OCI-LY3 (cell line): ENCODE measurements at regions not wholly inside any gene's neighbourhood (a gene's known extent, or its start where the extent isn't known, plus 50 kb on each side); places are given as distances from the start of the nearest gene placed in this dataset.

Experiments used
- H2AFZ ChIP-seq: fragments of 200-600, 300-600 bp; shearing (Covaris generic); 2 replicates; pipeline ENCODE4 v1.6.0; 2014; ENCODE audit warnings: antibody characterized with exemption, low read depth, low read length
- H3K27ac ChIP-seq: fragments of 200-600, 300-600 bp; sonication (generic); 2 replicates; pipeline ENCODE4 v1.5.1; 2014; ENCODE audit warnings: mild to moderate bottlenecking, low read length, moderate library complexity, mixed read lengths
- H3K27me3 ChIP-seq: fragments of 200-600, 300-600 bp; sonication (generic); 2 replicates; pipeline ENCODE4 v1.6.1; 2014; ENCODE audit warnings: low read depth, low read length, mixed read lengths
- H3K36me3 ChIP-seq: fragments of 200-600, 300-600 bp; sonication (generic); replicated peaks from 2 replicates; pipeline ENCODE3; 2014; ENCODE audit warnings: low read depth, low read length, mixed read lengths
- H3K4me1 ChIP-seq: fragments of 300-600, 200-600 bp; sonication (generic); 2 replicates; pipeline ENCODE4 v1.6.1; 2014; ENCODE audit warnings: low read length, mixed read lengths
- H3K4me2 ChIP-seq: fragments of 200-600, 300-600 bp; sonication (generic); 2 replicates; pipeline ENCODE4 v1.6.1; 2014; ENCODE audit warnings: low read length, mixed read lengths
- H3K4me3 ChIP-seq: fragments of 300-600, 200-600 bp; sonication (generic); 2 replicates; pipeline ENCODE4 v1.5.1; 2014; ENCODE audit warnings: antibody characterized with exemption, mild to moderate bottlenecking, low read length, moderate library complexity
- H3K79me2 ChIP-seq: fragments of 300-600, 200-600 bp; shearing (Covaris generic); 2 replicates; pipeline ENCODE4 v1.6.1; 2014; ENCODE audit warnings: mild to moderate bottlenecking, low read length, mixed read lengths
- H3K9ac ChIP-seq: fragments of 300-600, 200-600 bp; shearing (Covaris generic); 2 replicates; pipeline ENCODE4 v1.6.0; 2014; ENCODE audit warnings: mild to moderate bottlenecking, low read length, moderate library complexity
- H3K9me3 ChIP-seq: fragments of 200-600, 300-600 bp; shearing (Covaris generic); 2 replicates; pipeline ENCODE4 v1.6.1; 2014; ENCODE audit warnings: low read length, mixed read lengths; ENCODE audit not compliant: insufficient read depth
- H4K20me1 ChIP-seq: fragments of 200-600, 300-600 bp; sonication (generic); 2 replicates; pipeline ENCODE4 v1.6.1; 2016; ENCODE audit warnings: low read length, mixed read lengths; ENCODE audit not compliant: insufficient read depth
- CTCF ChIP-seq: fragments of 200-600, 300-600 bp; sonication (generic); IDR thresholded peaks from 2 replicates; pipeline ENCODE4 v1.5.1; 2014; ENCODE audit warnings: antibody characterized with exemption, low read length, low read depth
- EZH2phosphoT487 ChIP-seq: fragments of 200-600 bp; shearing (Covaris generic); IDR thresholded peaks from 2 replicates; pipeline ENCODE4 v1.6.1; 2018; ENCODE audit warnings: antibody characterized with exemption, mixed run types, low read depth

DNA sequence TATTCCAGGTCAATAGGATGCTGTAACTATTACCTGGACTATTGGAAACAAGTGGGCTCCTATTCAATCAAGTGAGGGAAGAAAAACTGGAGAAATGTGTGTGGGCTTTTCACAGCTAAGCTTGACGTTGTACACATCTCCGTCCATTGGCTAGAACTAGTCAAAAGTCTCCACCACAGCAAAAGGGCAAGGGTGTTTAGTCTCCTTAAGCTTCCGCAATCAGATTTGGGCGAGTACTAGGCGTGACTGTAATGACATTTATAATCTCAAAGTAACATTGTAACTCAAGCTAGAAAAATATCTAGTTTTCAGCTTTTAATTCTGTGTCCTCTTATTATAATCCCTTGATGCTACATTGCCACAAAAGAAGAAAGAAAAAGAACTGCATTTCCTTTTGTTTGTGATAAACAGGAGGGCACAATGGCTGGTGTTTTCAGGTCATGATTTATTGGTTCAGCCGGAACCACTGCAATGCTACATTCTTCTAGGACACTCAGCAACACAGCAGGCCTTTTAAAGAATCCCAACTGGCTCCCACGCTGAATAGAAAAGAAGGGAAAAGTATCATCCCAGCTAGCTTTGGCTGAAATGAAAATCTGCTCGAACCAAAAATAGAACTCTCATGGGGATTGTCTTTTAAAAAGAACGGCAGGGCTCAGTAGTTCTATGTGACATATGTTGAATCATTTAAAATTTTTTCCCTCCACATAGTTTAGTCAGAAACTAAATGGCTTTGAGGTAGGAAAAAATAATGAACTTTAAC, 387.7 kb downstream of the BTBD3 start:
- no peak overlapping the region for H3K27ac ChIP-seq
- H3K4me1 ChIP-seq, result no peaks in the 10 kb centered on the region
- no peak overlapping the region for H2AFZ ChIP-seq
- H3K36me3 ChIP-seq, result no peaks in the 10 kb centered on the region
- no peaks in the 10 kb centered on the region for H3K27me3 ChIP-seq
- no peak for TF ChIP-seq CTCF
- H3K9me3 ChIP-seq, result no peaks in the 10 kb centered on the region
- H3K79me2 ChIP-seq, result no peaks in the 10 kb centered on the region
- H3K4me3 ChIP-seq, result no peak overlapping the region
- no peak overlapping the region for H3K4me2 ChIP-seq
- no peak overlapping the region for H3K9ac ChIP-seq
- H4K20me1 ChIP-seq, result no peaks in the 10 kb centered on the region

GRCh38 chr20:12306107-12306506, 388.4 kb downstream of the BTBD3 start:
- Histone ChIP-seq H2AFZ (no peak overlapping the region), H3K9ac (no peak overlapping the region), H3K4me1 (no peaks in the 10 kb centered on the region), H4K20me1 (no peaks in the 10 kb centered on the region), H3K36me3 (no peaks in the 10 kb centered on the region), H3K27me3 (no peaks in the 10 kb centered on the region), H3K9me3 (no peaks in the 10 kb centered on the region), H3K4me3 (no peak overlapping the region), H3K79me2 (no peaks in the 10 kb centered on the region), H3K4me2 (no peak overlapping the region), H3K27ac (no peak overlapping the region)
- TF ChIP-seq EZH2phosphoT487 (no peak), CTCF (no peak)

GRCh38 chr20:12311094-12311865, 393.6 kb downstream of the BTBD3 start:
- Histone ChIP-seq H3K9me3 (no peaks in the 10 kb centered on the region), H3K4me3 (no peak overlapping the region), H4K20me1 (no peaks in the 10 kb centered on the region), H3K27me3 (no peaks in the 10 kb centered on the region), H3K4me1 (no peaks in the 10 kb centered on the region), H3K9ac (no peak overlapping the region), H3K36me3 (no peaks in the 10 kb centered on the region), H3K4me2 (no peak overlapping the region), H3K27ac (no peak overlapping the region), H2AFZ (no peak overlapping the region), H3K79me2 (no peaks in the 10 kb centered on the region)
- TF ChIP-seq CTCF, result no peak
- no peak for TF ChIP-seq EZH2phosphoT487

- TF ChIP-seq EZH2phosphoT487, result no peak
- TF ChIP-seq CTCF, result no peak
- no peaks in the 10 kb centered on the region for H3K9me3 ChIP-seq
- H3K27me3 ChIP-seq, result no peaks in the 10 kb centered on the region
- no peak overlapping the region for H3K4me2 ChIP-seq
- H3K4me1 ChIP-seq, result no peaks in the 10 kb centered on the region
- no peaks in the 10 kb centered on the region for H4K20me1 ChIP-seq
- H3K79me2 ChIP-seq, result no peaks in the 10 kb centered on the region
- H3K9ac ChIP-seq, result no peak overlapping the region
- H2AFZ ChIP-seq, result no peak overlapping the region
- no peak overlapping the region for H3K4me3 ChIP-seq
- H3K36me3 ChIP-seq, result no peaks in the 10 kb centered on the region
- no peak overlapping the region for H3K27ac ChIP-seq
Observed at GRCh38 chr20:12315652-12316051, 398.0 kb downstream of the BTBD3 start.
